ENCODE measurements at regions not wholly inside any gene's neighbourhood (a gene's known extent, or its start where the extent isn't known, plus 50 kb on each side); places are given as distances from the start of the nearest gene placed in this dataset.

DNA sequence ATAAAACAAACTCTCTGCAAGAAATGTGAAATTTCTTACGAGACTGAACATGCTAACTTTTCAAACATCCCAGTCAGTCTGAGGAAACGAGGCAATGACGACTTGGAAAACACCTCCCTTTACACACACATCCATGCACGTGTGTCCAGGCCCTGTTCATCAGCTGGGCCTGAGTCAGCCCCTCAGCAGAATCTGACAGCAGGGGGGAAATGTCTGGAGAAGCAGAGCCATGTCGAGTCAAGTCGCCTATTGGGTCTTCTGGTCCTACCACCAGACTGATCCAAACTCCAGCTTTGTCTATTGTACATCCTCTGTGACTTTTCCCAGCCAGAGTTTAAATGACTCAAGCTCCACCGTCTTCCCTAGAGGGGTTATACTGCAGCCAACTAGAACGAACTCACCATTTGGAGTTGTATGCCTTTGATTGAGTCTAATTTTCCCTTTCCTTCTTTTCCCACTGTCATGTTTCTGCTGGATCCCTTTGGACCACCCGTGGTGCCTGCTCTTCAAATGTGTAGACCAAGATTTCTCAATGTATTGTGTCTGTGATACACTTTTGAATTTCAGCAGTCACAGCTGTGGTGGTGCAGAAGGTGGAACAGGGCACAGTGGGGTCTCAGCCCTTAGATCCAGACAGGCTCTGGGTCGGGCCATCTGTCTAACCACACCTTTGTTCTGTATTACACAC is 254.0 kb downstream of the CDC5L start:
- Histone ChIP-seq H3K9me3 (no peaks in the 10 kb centered on the region), H3K36me3 (ENCODE audit: insufficient read depth in 1 of 2, low read depth in 1 of 2) (no peaks in the 10 kb centered on the region), H3K27me3 (ENCODE audit: insufficient read depth in 3 of 3, low read length in 2 of 3) (peaks cover 0 to 3% (median 0%) of the 10 kb centered on the region in 3 donors), H3K27ac (no peak overlapping the region), H3K4me3 (no peak overlapping the region), H3K4me1 (no peaks in the 10 kb centered on the region)
- 70 to 77% (median 75%) methylated on average over 10 of the region's 10 CpGs for WGBS, 3 donors
- DNase-seq (no peak), ATAC-seq (peak; percentile 16 to 49 (median 46))
- TF ChIP-seq, protein P1, sequence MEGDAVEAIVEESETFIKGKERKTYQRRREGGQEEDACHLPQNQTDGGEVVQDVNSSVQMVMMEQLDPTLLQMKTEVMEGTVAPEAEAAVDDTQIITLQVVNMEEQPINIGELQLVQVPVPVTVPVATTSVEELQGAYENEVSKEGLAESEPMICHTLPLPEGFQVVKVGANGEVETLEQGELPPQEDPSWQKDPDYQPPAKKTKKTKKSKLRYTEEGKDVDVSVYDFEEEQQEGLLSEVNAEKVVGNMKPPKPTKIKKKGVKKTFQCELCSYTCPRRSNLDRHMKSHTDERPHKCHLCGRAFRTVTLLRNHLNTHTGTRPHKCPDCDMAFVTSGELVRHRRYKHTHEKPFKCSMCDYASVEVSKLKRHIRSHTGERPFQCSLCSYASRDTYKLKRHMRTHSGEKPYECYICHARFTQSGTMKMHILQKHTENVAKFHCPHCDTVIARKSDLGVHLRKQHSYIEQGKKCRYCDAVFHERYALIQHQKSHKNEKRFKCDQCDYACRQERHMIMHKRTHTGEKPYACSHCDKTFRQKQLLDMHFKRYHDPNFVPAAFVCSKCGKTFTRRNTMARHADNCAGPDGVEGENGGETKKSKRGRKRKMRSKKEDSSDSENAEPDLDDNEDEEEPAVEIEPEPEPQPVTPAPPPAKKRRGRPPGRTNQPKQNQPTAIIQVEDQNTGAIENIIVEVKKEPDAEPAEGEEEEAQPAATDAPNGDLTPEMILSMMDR (IDR thresholded peaks at IDR 0.05), result no peak
- intact Hi-C loops (cut with DNase I), result no loop called here

DNA sequence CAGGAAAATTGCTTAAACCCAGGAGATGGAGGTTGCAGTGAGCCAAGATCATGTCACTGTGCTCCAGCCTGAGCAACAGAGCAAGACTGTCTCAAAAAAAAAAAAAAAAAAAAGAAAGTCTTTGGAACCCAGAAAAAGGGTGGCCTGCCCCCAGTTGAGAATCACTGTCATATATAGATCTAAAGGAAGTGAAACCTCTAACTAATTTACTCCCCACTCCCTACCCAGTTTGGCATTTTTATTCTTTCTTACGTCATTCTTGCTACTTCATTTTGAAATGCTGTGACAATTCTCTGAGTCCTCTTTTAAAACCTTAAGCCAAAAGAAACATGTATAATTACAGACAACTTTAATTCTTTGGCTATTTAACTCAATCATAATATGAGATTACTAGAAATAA is 254.8 kb downstream of the CDC5L start:
- Histone ChIP-seq H3K4me1 (no peaks in the 10 kb centered on the region), H3K9me3 (no peaks in the 10 kb centered on the region), H3K27ac (no peak overlapping the region), H3K4me3 (no peak overlapping the region), H3K27me3 (ENCODE audit: insufficient read depth in 3 of 3, low read length in 2 of 3) (no peaks in the 10 kb centered on the region), H3K36me3 (ENCODE audit: insufficient read depth in 1 of 2, low read depth in 1 of 2) (no peaks in the 10 kb centered on the region)
- 92 to 94% (median 92%) methylated on average over 1 of the region's 1 CpG for WGBS, 3 donors
- intact Hi-C loops (cut with DNase I), result no loop called here
- ATAC-seq (no peak), DNase-seq (no peak)
- TF ChIP-seq, protein P1 (IDR thresholded peaks at IDR 0.05), result no peak

DNA sequence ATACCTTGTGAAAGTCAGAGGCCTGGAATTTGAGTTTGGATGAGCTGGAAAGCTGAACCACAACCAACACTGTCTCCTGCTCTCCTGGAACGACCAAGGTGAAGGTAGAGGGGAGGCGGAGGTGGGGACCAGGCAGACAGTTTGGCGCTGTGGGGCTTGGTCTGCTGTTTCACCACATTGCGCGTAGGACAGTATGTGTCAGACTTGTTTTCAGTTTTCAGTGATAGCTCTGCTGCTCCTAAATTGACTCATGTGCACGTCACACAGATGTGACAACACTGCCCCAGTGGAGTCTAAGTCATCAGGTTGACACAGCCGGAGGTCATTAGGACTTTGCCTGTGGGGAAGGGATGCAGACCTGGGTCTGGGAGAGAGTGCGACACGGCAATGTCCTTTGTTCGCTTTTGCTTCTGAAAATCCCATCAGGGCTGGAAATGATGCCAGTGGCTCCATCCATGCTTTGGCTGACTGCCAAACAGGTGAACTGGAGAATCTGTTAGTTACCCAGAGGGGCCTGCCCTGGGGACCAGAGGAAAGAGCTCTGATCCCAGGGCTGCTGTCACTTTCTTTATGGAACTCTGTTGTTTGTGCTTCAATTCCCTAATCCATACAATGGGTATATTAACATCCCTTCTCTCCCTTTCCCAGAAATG is 255.5 kb downstream of the CDC5L start:
- ATAC-seq, result no peak
- Histone ChIP-seq H3K4me3 (no peak overlapping the region), H3K27me3 (ENCODE audit: insufficient read depth in 3 of 3, low read length in 2 of 3) (no peaks in the 10 kb centered on the region), H3K27ac (no peak overlapping the region), H3K36me3 (ENCODE audit: insufficient read depth in 1 of 2, low read depth in 1 of 2) (no peaks in the 10 kb centered on the region), H3K4me1 (no peaks in the 10 kb centered on the region), H3K9me3 (no peaks in the 10 kb centered on the region)
- intact Hi-C loops (cut with DNase I), result no loop called here
- TF ChIP-seq, protein P1 (IDR thresholded peaks at IDR 0.05), result no peak
- DNase-seq, result no peak
- 83 to 86% (median 84%) methylated on average over 10 of the region's 10 CpGs for WGBS, 3 donors

DNA sequence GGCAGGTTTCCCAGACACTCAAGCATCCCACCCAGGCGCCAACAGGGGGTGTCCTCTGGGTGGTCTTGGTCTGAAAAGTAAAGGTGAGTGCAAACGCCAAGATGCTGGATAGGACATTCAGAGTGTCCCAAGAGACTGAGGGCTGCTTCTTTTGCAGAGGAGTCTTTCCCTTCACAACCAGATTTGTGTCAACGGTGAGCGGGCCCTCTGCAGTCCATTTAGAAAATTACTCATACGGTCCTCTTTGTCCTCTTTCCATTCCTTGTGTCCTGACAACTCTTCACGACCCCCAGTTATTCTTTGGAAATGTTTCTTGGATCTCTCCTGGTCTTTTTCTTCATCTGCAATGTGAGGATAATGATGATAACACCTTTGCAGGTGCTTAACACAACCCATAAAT is 257.8 kb downstream of the CDC5L start:
- intact Hi-C loops (cut with DNase I), result no loop called here
- no peak overlapping the region for H3K4me3 ChIP-seq

More for the DNA sequence above, 257.8 kb downstream of the CDC5L start:
- DNase-seq (no peak), ATAC-seq (no peak)
- no peaks in the 10 kb centered on the region for H3K9me3 ChIP-seq
- no peaks in the 10 kb centered on the region for H3K27me3 ChIP-seq (ENCODE audit: insufficient read depth in 3 of 3, low read length in 2 of 3)
- WGBS, 3 donors, result 69 to 80% (median 80%) methylated on average over 6 of the region's 6 CpGs
- H3K36me3 ChIP-seq (ENCODE audit: insufficient read depth in 1 of 2, low read depth in 1 of 2), result no peaks in the 10 kb centered on the region
- H3K4me1 ChIP-seq, result no peaks in the 10 kb centered on the region
- TF ChIP-seq, protein P1 (IDR thresholded peaks at IDR 0.05), result no peak
- H3K27ac ChIP-seq, result no peak overlapping the region
